ENCODE measurements at regions not wholly inside any gene's neighbourhood (a gene's known extent, or its start where the extent isn't known, plus 50 kb on each side); places are given as distances from the start of the nearest gene placed in this dataset.
"Not testable (repeated sequence)": the region's sequence is repeated elsewhere in the genome, so short reads cannot be mapped to it uniquely, and the experiment has no call there.

DNA sequence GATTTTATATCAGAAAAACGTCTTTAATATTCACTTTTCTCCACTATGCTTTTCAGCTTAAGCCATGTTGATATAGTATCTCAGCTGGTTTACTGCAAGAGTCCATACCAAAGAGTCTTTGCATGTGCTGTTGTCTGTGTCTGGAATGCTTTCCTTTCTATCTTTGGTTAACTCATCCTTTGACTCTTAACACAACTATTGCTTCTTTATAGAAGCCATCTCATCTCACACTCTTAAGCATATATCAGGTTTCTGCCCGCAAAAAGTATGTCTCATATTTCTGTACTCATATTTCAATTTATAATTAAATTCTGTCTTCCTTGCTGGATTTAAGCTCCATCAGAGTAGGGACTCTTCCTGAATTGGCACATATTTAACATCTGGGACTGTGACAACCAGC lies 220.9 kb upstream of the KCNK2 start:
- no peak for DNase-seq (ENCODE audit: low spot score)

DNA sequence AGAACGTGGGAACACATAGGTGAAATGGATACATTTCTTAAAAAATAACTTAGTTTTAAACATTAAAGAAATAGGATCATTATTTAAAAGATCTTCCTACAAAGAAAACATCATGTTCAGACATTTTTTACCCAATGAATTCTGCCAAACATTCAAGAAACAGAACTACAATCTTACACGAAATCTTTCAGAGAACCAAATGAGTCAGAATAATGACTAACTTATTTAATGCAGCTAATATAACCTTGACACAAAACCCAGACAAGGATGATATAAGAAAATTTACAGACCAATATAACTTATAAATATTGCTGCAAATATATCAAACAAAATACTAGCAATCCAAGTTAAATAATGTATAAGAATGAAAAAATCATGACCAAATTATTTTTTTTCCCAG lies 220.1 kb upstream of the KCNK2 start:
- DNase-seq (ENCODE audit: low spot score): no peak

DNA sequence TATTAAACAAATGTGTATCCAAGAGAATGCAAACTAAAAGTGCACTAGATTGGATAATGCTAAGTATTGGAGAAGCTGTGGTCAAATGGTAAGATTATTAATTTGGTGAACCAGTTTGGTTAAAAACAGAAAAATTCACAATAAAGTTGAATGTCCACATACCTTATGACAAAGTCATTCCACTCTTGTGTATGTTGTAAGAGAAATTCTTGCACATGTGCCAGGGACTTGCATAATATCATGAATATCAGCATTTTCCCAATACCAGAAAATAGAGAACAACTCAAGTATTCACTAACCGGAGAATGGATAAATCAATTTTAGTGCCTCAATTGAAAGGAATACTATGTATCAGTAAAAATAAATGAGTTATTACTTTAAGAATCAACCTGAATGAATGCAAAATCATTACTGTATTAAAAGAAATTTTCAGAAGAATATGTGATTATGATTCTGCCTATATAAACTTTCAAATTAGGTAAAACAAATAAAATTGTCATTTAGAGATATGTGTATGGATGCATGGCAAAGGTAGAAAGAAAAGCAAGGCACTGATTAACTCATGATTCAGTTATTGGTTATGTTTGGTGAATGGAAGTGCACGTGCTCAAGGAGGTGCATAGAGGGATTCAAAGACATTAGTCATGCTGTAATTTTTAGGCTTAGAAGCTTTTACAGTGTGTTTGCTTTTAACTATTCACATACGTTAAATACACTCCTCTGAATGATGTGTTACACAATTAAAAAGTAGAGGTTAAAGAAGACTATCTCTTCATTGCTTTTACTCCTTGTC lies 217.4 kb upstream of the KCNK2 start:
- DNase-seq (ENCODE audit: low spot score): no peak

DNA sequence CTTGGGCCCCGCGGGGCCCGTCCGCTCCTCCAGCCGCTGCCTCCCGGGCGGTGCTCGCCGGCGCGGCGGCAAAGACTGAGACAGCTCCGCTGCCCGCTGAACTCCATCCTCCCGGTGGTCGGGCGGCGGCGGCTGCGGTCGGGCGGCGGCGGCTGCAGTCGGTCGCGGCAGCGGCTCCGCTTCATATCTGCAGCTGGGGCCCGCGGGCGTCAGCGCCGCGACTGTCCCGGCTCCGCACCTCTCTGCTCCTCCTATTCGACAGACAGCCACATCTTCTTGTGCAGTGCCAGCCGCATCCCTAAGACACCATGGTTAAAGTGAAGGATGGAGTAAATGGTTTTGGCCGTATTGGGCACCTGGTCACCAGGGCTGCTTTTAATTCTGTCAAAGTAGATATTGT lies 212.1 kb upstream of the KCNK2 start:
- DNase-seq (ENCODE audit: low spot score): not testable (repeated sequence)

DNA sequence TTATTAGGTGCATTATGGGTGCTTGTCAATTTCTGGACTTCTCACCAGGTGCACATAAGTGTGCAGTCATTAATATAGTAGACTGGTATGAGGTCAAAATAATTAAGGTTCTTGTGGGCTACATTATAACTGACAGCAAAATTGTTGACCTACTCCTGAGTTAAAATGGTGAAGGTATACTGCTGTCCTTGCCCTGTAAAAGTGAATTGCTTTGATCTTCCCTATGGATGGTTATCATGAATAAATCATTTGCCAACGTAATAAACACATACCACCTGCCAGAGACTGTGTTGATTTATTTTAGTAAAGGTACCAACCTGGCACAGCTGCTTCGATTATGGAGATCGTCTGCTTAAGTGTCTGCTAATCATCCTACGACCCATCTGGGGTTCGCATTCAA lies 201.6 kb upstream of the KCNK2 start:
- DNase-seq (ENCODE audit: low spot score): no peak

DNA sequence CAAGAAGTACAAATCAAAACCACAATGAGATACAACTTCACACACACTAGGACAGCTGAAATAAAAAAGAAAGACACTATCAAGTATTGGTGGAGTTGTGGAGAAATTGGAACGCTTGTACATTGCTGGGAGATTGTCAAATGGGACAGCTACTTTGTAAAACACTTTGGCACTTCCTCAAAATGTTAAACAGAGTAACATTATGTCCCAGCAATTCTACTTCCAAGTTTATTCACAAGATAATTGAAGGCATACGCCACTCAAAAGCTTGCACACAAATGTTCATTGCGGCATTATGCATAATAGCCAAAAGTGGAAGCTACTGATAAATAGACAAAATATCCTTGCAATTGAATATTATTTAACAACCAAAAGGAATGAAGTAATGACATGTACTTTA lies 199.9 kb upstream of the KCNK2 start:
- no peak for DNase-seq (ENCODE audit: low spot score)

DNA sequence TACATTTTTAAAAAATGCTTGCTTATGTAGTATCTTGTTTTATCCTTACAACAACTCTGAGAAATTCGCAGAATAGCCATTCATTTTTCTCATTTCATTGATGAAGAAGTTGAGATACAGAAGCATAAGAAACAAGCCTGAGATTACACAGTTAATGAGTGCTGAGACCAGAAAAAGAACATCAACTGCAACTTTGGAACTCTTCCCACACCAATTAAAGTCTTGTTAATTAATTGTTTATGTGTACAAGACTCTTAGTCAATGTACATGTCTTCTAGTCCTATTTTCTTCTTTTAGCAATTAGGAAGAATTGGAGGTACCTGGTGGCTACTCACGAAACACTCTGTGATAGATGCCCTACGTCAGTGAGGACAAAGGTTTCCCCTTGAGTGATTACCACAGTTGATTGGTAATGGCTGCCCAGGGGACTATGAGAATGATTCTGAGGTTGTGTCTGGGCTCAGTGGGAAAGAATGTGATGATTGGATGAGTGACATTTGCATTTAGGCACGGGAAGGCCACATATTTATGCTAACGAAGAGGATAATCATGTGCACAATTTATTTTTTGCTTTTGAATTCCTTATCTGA lies 187.4 kb upstream of the KCNK2 start:
- no peak for DNase-seq (ENCODE audit: low spot score)

DNA sequence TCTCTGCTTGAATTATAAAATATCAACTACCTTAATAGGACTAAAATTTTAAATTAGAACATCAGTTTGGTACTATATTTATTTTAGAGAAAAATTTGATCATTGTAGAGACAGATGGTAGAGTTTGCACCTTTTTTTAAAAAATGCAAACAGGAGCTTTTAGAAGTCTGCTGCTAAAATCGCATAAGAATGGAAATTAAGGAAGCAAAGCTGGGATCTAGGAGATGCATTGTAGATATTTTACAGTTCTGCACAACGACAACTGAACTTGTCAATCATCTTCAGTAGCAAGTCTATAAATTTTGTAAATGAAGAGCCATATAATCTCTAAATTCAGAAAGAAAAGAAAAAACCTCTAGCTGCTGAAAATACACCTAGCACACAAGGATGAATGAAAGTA lies 185.6 kb upstream of the KCNK2 start:
- no peak for DNase-seq (ENCODE audit: low spot score)

DNA sequence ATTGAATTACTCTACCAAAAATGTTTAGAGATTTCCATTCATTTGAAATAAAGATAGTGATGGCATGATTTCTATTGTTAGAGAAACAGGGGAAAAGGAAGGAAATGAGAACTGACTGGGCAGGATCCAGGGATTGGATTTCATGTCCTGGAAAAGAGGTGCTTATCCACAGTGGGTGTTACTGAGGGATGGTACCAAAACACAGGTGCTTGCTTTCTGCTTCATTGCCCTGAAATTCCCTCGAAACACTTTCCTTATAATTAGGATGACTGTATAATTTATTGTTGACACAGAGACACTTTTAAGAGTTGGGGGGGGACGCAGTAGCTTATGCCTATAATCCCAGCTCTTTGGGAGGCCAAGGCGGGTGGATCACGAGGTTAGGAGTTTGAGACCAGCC lies 185.0 kb upstream of the KCNK2 start:
- no peak for DNase-seq (ENCODE audit: low spot score)

DNA sequence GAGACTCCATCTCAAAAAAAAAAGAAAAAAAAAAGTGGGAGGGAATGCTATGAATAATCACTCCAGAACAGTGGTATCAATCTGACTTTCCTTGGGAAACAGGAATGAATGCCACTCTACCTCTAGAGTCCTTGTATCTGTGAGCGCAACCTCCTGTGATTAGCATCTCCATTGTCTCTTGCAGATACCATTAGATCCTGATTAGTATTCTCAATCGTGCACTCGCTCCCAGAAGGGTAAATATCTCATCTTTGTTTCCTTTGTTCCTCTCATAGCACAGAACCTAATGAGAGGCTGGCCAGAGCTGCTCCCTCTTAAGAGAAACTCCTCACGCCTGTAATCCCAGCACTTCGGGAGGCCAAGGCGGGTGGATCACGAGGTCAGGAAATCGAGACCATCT lies 184.4 kb upstream of the KCNK2 start:
- DNase-seq (ENCODE audit: low spot score): no peak

DNA sequence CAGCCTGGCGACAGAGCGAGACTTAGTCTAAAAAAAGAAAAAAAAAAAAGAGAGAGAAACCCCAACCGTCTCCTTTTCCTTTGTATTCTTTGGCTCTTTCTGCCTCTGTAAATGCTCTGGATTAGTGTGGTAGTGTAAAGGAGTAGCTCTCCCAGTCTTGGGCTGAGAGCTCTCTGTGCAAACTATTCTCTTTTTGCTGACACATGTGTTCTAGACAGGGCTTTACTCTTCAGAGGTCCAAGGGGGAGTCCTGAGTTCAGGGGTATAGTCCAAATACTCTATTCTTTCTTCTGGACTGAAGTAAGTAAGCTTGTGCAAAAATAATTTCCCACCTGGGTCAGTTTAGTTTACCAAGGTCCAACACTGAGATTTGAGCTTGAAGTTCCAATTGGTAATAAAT lies 183.8 kb upstream of the KCNK2 start:
- DNase-seq (ENCODE audit: low spot score): no peak

DNA sequence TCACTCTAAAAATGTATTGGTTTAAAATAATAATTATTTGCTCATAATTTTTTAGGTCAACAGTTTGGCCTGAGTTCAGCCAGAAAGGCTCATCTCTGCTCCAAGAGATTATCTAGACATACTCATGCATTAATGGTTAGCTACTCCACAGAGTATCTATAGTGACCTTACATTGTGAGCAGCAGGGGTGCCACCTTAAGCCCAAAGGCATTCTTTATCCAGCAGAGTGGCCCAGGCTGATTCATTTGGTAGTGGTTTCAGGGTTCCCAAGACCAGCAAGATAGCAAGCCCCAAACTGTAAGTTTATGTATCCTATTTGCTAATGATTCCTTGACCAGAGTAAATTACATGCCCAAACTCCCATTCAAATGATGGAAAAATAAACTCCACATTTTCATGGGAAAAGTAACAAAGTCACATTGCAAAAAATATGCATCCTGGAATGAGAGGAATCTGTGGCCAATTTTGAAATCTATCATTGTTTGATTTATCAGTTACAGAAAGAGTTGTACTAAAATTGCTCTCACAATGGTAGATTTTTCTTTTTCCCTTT lies 182.6 kb upstream of the KCNK2 start:
- DNase-seq (ENCODE audit: low spot score): no peak

DNA sequence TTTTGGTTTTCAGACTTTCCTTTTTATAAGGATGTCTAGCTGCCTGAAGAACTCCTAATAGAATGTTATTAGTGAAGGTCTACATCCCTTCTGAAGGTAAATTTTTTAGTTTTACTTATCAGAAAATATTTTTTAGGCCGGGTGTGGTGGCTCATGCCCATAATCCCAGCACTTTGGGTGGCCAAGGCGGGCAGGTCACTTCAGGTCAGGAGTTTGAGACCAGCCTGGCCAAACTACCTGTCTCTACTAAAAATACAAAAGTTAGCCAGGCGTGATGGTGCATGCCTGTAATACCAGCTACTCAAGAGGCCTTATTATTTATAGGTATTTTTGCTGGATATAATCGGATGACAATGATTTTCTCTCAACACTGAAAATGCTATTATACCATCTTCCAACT lies 181.9 kb upstream of the KCNK2 start:
- DNase-seq (ENCODE audit: low spot score): no peak

DNA sequence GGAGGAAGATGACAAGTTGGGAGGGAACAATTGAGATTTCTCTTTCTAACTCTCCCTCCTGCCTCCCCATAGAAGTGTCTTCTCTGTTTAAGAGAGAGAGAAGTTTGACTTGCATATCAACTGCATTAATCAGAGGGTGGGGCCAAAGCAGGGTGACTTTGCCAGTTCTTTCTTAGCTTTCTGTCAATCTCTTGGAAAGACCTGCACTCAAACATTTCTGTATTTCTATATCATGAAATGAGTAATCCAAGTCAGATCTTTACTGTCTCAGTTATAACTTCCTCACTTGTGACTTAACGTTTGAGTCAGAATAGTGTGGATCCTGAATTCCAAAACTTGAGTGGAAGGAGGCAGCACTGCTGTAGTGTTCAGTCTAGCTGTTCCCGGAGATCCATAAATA lies 180.8 kb upstream of the KCNK2 start:
- DNase-seq (ENCODE audit: low spot score): no peak

DNA sequence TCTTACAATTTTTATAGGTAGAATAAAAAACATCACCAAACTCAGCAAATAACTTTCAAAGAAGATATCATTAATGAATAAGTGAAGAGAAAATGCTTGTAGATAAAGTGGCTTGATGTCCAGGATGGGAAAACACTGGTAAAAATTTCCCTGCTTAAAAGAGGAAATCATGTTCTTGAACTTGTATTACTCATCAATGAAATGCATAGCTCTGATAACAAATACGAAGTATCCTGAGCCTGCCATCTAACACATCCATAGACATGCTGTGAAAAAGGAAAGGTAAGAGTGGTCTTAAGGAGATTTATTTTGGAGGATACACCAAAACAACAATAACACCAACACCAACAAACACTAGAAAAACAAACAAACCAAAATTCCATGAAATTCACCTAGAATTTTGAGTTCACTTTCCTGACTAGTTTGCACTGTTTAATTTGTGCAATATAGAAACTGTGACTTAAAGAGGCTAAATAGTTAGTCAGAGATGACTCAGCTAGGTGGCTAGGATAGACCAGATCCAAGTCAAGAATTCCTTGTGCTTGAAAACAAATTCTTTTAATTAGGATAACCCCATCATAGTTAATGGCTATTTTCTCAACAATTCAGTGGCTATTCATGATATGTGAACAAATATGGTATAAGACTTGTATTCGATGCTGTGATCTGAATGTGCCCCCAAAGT lies 179.8 kb upstream of the KCNK2 start:
- no peak for DNase-seq (ENCODE audit: low spot score)

DNA sequence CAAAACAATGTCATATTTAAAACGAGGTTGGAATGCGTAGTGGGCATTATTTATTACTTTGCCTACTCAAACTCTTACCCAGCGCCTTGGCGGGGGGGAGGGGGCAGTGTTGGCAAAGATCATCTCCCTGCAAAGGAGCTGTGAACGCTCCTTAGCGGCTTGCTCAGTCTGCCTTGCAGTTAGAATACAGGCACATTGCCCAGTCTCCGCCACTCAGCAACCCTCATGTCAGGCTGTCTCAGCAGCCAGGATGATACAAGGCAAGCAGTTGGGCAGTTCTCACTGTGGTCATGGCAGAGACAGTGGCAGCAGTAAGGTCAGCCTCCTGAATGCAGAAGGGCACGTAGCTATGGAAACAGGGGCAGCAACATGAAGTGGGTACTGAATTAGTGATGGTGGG lies 170.4 kb upstream of the KCNK2 start:
- DNase-seq (ENCODE audit: low spot score): no peak

DNA sequence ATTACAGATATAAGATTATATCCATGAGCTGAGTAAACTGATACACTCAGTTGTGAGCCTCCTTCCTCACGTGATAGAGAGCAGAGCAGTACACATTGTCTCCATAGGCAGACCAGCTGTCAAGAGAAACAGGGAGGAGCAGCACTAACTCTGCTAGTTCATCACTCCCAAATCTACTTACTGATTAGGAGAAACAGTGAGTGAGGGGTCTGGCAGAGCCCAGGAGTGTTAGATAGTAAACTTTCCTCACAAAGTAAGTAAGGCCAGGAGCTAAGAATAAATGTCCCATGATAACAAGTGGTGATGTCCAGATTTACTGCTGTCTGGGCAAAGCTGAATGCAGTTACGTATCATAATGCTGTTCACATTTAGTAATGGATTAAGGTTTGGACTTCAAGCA lies 168.6 kb upstream of the KCNK2 start:
- DNase-seq (ENCODE audit: low spot score): no peak

DNA sequence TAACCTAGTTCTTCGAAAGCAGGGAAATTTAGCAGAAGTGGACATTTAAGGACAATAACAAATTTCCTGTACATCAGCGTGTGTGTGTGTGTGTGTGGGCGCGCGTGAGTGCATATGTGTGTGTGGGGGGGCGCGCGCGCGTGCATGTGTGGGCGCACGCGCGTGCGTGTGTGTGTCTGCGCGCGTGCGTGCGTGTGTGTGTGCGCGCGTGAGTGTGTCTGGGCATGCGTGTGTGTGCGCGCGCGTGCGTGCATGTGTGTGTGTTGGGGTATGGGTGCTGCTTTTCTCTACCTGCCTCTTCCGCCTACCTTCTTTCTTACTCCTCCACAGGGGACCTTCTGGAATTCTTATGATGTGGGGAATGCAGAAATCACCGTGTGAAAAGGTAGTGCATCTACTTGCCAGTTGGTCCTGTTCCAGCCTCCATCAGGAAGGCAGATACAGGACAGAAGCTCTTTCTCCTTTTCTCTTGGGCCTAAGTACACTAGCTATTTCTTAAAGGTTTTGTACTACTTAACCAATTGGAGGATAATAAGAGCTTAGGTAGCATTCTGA lies 165.4 kb upstream of the KCNK2 start:
- no peak for DNase-seq (ENCODE audit: low spot score)

DNA sequence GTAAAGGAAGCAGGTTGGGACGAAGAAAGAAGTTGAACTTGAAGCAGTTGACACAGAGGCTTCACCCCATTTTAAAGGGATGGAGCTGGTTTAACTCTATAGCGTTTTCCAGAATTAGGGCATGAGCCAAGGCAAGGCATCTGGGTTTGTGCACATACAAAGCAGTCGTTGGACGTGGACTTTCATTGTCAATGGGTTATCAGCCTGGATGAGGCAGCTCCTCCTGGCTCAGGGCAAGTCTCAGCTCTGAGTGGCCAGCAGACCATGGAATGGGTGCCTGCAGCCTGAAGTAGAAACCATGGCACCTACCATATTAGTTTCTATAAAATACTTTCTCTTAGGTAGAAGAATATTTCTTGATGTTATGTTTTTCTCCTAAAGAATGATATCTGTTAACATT lies 163.8 kb upstream of the KCNK2 start:
- DNase-seq (ENCODE audit: low spot score): no peak

DNA sequence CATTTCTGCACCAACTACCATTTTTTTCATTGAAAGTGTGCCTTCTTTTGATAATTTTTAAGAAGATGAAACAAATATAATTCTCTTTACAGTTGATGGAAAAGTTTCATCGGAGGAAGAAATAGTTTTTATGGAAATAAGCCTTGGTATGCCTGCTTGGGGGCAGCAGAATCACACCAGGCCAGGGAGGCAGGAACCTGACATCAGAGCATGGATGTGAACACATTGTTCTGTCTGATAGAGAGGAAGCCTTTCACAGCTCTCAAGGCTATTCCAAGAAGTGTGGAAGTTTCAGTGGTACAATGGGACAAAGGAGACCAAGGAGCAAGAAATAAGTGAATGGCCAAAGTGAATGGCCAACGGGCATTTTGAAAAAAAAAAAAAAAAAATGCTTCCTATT lies 162.2 kb upstream of the KCNK2 start:
- no peak for DNase-seq (ENCODE audit: low spot score)

DNA sequence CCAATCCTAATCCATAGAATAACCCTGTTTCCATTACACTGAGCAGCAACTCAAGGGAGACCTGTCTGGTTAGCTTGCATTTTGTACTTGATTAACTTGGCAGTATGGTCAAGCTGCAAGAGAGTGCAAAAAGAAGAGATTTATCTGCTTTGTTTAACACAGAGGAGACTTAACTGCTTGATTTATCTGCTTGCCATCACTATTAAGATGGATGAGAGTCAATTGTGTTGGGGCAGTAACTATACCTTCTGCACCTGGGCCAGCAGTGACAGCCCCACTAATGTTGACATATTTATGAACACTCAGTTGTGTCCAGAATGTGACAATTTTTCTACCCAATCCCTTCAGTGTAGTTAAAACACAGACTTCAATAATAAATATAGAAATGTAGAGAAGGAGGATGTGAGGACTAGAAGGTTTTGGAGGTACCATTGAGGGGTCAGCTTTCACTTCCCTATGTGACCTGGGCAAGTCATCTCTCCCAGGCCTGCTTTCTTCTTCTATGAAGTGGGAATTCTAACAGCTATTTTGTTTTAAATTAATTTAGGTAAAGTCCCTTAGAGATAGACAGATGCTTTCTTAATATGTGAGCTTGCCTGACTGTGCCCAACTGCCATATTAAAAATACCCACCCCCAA lies 159.1 kb upstream of the KCNK2 start:
- no peak for DNase-seq (ENCODE audit: low spot score)

DNA sequence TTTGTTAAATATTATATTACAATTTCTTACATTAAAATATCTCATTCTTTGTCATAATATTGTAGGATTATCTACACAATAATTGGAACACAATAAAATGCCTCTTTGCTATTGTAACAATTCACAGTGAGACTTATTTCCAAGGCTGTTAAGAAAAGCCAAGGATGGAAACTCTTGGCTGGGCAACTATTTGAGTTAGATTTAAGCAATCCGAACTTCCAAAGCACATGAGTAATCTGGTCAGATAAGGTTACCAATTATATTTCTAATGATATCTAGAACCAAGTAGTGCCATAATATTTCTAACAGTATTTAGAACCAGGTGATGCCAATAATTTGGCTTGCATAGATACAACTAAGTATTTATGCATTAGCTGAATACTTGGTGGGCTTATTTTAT lies 154.7 kb upstream of the KCNK2 start:
- DNase-seq (ENCODE audit: low spot score): no peak

DNA sequence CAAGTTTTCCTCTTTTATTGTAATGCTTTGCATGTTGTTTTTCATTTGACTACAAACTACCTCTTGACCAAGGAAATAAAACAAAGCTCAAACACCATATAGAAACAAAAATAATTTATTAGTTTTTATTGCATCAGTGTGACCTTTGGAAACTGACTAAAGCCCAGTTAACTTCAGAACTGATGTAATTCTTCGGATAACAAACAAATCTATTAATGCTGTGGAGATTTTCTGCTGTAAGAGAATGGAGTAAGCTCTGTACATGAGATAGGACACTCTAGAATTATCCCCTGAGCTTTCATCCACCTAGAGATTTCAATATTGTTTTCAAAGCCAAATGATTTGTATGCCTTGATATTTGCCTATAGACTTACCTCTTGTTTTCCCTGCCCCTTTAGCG lies 154.0 kb upstream of the KCNK2 start:
- no peak for DNase-seq (ENCODE audit: low spot score)
